ENCODE measurements at regions not wholly inside any gene's neighbourhood (a gene's known extent, or its start where the extent isn't known, plus 50 kb on each side); places are given as distances from the start of the nearest gene placed in this dataset.
"Not testable (repeated sequence)": the region's sequence is repeated elsewhere in the genome, so short reads cannot be mapped to it uniquely, and the experiment has no call there.

DNA sequence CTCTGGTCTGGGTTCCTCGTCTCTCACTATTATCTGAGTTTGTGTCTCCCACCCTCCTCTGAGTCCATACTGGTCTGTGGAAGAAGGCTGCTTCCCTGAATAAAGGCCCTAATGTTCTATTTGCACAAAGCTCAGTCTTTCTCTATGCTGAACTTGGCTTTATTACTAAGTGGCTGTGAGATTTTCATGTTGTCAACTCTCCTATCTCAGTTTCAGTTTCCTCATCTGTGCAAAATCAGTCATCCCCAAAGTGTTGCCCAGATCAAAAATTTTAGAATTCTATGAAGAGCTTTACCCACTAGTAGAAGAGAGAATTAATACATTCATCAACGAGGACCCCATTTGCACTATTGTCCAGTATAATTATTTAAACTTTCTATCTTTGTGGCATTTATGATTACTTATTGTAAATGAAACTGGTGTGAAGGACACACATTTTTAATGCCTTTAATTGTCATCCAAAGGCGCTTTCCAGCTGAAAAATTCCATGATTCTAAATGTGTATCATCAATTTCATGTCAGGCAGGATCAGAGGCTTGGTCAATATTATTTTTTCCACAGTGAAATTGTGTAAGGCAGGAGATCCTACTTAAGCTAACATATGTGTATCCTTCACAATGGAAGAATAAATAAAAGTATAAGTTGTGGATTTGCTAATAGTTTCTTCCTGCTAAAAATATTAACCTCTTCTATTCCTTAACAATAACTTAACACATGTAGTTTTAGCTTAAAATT lies 79.1 kb upstream of the EEA1 start:
- no peak overlapping the region for H3K4me2 ChIP-seq (ENCODE audit: insufficient read depth, low read length)
- H4K20me1 ChIP-seq (ENCODE audit: insufficient read depth, low read length) = no peaks in the 10 kb centered on the region
- H3K27me3 ChIP-seq (ENCODE audit: insufficient read depth, low read length) = no peaks in the 10 kb centered on the region
- H3K27ac ChIP-seq (ENCODE audit: low read depth, low read length) = no peak overlapping the region
- no peak overlapping the region for H3K4me3 ChIP-seq (ENCODE audit: insufficient read depth, low read length)
- H3K79me2 ChIP-seq (ENCODE audit: insufficient read depth, low read length) = no peaks in the 10 kb centered on the region
- no peaks in the 10 kb centered on the region for H3K9me3 ChIP-seq (ENCODE audit: low read depth, low read length)
- no peak for DNase-seq (ENCODE audit: insufficient read length, low spot score, missing footprints)
- TF ChIP-seq, protein P1, sequence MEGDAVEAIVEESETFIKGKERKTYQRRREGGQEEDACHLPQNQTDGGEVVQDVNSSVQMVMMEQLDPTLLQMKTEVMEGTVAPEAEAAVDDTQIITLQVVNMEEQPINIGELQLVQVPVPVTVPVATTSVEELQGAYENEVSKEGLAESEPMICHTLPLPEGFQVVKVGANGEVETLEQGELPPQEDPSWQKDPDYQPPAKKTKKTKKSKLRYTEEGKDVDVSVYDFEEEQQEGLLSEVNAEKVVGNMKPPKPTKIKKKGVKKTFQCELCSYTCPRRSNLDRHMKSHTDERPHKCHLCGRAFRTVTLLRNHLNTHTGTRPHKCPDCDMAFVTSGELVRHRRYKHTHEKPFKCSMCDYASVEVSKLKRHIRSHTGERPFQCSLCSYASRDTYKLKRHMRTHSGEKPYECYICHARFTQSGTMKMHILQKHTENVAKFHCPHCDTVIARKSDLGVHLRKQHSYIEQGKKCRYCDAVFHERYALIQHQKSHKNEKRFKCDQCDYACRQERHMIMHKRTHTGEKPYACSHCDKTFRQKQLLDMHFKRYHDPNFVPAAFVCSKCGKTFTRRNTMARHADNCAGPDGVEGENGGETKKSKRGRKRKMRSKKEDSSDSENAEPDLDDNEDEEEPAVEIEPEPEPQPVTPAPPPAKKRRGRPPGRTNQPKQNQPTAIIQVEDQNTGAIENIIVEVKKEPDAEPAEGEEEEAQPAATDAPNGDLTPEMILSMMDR (IDR thresholded peaks at IDR 0.05; ENCODE audit: extremely low read depth, low read depth, low read length) = no peak
- H2AFZ ChIP-seq (ENCODE audit: low read length) = no peak overlapping the region
- no peaks in the 10 kb centered on the region for H3K4me1 ChIP-seq (ENCODE audit: insufficient read depth, low read length)
- H3K36me3 ChIP-seq (ENCODE audit: insufficient read depth, low read length) = no peaks in the 10 kb centered on the region

DNA sequence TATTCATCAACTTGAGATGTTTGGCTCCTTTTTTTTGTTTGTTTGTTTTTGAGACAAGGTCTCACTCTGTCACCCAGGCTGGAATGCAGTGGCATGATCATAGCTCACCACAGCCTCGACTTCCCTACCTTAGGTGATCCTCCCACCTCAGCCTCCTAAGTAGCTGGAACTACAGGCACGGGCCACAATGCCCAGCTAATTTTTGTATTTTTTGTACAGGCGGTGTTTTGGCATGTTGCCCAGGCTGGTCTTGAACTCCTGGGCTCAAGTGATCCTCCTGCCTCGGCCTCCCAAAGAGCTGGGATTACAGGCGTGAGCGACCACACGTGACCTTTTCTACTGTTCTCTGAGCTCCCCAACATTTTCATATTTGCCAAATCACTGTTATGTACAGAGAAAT lies 79.8 kb upstream of the EEA1 start:
- H3K27ac ChIP-seq (ENCODE audit: low read depth, low read length); H3K9me3 ChIP-seq (ENCODE audit: low read depth, low read length); DNase-seq (ENCODE audit: insufficient read length, low spot score, missing footprints); H3K27me3 ChIP-seq (ENCODE audit: insufficient read depth, low read length); H3K4me1 ChIP-seq (ENCODE audit: insufficient read depth, low read length); H3K4me3 ChIP-seq (ENCODE audit: insufficient read depth, low read length); H3K4me2 ChIP-seq (ENCODE audit: insufficient read depth, low read length); H3K36me3 ChIP-seq (ENCODE audit: insufficient read depth, low read length); H4K20me1 ChIP-seq (ENCODE audit: insufficient read depth, low read length); H3K79me2 ChIP-seq (ENCODE audit: insufficient read depth, low read length); H2AFZ ChIP-seq (ENCODE audit: low read length): not testable (repeated sequence)

- H3K9me3 ChIP-seq (ENCODE audit: low read depth, low read length) = no peaks in the 10 kb centered on the region
- H3K4me1 ChIP-seq (ENCODE audit: insufficient read depth, low read length) = no peaks in the 10 kb centered on the region
- H2AFZ ChIP-seq (ENCODE audit: low read length) = no peak overlapping the region
- H3K36me3 ChIP-seq (ENCODE audit: insufficient read depth, low read length) = no peaks in the 10 kb centered on the region
- no peak for DNase-seq (ENCODE audit: insufficient read length, low spot score, missing footprints)
- no peak overlapping the region for H3K4me2 ChIP-seq (ENCODE audit: insufficient read depth, low read length)
- no peak overlapping the region for H3K4me3 ChIP-seq (ENCODE audit: insufficient read depth, low read length)
- H3K79me2 ChIP-seq (ENCODE audit: insufficient read depth, low read length) = no peaks in the 10 kb centered on the region
- H3K27me3 ChIP-seq (ENCODE audit: insufficient read depth, low read length) = no peaks in the 10 kb centered on the region
- H3K27ac ChIP-seq (ENCODE audit: low read depth, low read length) = no peak overlapping the region
- TF ChIP-seq, protein P1 (IDR thresholded peaks at IDR 0.05; ENCODE audit: extremely low read depth, low read depth, low read length) = no peak
- H4K20me1 ChIP-seq (ENCODE audit: insufficient read depth, low read length) = no peaks in the 10 kb centered on the region
These were observed 80.4 kb upstream of the EEA1 start for GRCh38 chr12:93009533-93009932.

DNA sequence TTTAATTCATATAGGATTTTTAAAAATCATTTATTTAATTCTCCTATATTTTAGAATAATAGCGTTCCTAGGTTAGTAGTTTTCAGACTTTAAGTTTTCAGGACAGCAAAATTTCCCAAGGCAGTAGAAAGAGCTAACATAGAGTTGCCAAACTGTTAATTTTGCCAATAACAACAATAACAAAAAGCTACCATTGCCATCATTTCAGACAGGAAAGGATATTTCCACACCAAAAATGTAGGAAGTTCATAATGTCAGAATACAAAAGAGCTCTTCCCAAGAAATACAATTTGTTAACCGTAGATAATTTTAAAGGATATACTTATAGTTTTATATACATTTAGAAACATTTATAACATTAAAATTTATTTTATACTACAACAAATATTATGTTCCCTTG lies 81.4 kb upstream of the EEA1 start:
- no peaks in the 10 kb centered on the region for H3K79me2 ChIP-seq (ENCODE audit: insufficient read depth, low read length)
- H3K9me3 ChIP-seq (ENCODE audit: low read depth, low read length) = no peaks in the 10 kb centered on the region
- TF ChIP-seq, protein P1 (IDR thresholded peaks at IDR 0.05; ENCODE audit: extremely low read depth, low read depth, low read length) = no peak
- H2AFZ ChIP-seq (ENCODE audit: low read length) = no peak overlapping the region
- H3K36me3 ChIP-seq (ENCODE audit: insufficient read depth, low read length) = no peaks in the 10 kb centered on the region
- no peaks in the 10 kb centered on the region for H4K20me1 ChIP-seq (ENCODE audit: insufficient read depth, low read length)
- no peak overlapping the region for H3K4me2 ChIP-seq (ENCODE audit: insufficient read depth, low read length)
- no peak for DNase-seq (ENCODE audit: insufficient read length, low spot score, missing footprints)
- no peaks in the 10 kb centered on the region for H3K27me3 ChIP-seq (ENCODE audit: insufficient read depth, low read length)
- H3K4me1 ChIP-seq (ENCODE audit: insufficient read depth, low read length) = no peaks in the 10 kb centered on the region
- H3K27ac ChIP-seq (ENCODE audit: low read depth, low read length) = no peak overlapping the region
- H3K4me3 ChIP-seq (ENCODE audit: insufficient read depth, low read length) = no peak overlapping the region

Measured in osteoblast (primary cell).